Nephron progenitor cell (in vitro differentiated cells): ENCODE measurements at regions not wholly inside any gene's neighbourhood (a gene's known extent, or its start where the extent isn't known, plus 50 kb on each side); places are given as distances from the start of the nearest gene placed in this dataset.
"Not testable (repeated sequence)": the region's sequence is repeated elsewhere in the genome, so short reads cannot be mapped to it uniquely, and the experiment has no call there.

Experiments used
- DNase-seq: peaks from one replicate; pipeline ENCODE4 v3.0.0; 2021
- H3K27ac Mint-ChIP-seq: 2 replicates; pipeline ENCODE4 v1.8.0; 2021; ENCODE audit warnings: mild to moderate bottlenecking, moderate library complexity, mixed read lengths
- H3K27me3 Mint-ChIP-seq: 2 replicates; pipeline ENCODE4 v1.8.0; 2021; ENCODE audit warnings: mild to moderate bottlenecking, low read depth, mixed read lengths; ENCODE audit not compliant: poor library complexity
- H3K36me3 Mint-ChIP-seq: 2 replicates; pipeline ENCODE4 v1.8.0; 2021; ENCODE audit warnings: low read depth, mixed read lengths
- H3K4me1 Mint-ChIP-seq: 2 replicates; pipeline ENCODE4 v1.8.0; 2021; ENCODE audit warnings: mixed read lengths
- H3K4me3 Mint-ChIP-seq: 2 replicates; pipeline ENCODE4 v1.8.0; 2021; ENCODE audit warnings: mild to moderate bottlenecking, moderate library complexity, mixed read lengths
- H3K9me3 Mint-ChIP-seq: 2 replicates; pipeline ENCODE4 v1.8.0; 2021; ENCODE audit warnings: mild to moderate bottlenecking, moderate library complexity, mixed read lengths
- CTCF ChIP-seq: fragments of 200-600 bp; sonication (generic); IDR thresholded peaks from 2 replicates; pipeline ENCODE4 v1.5.0; 2021; ENCODE audit warnings: antibody characterized with exemption

GRCh38 chr1:192463661-192464060 lies 111.9 kb upstream of the RGS1 start:
- Mint-ChIP-seq H3K27me3 (peaks cover 3% of the 10 kb centered on the region), H3K36me3 (no peaks in the 10 kb centered on the region), H3K27ac (no peak overlapping the region), H3K4me1 (no peaks in the 10 kb centered on the region), H3K9me3 (no peaks in the 10 kb centered on the region), H3K4me3 (no peak overlapping the region)
- no peak for TF ChIP-seq CTCF
- no peak for DNase-seq

GRCh38 chr1:192465221-192465620 lies 110.4 kb upstream of the RGS1 start:
- not testable (repeated sequence) for H3K4me3 Mint-ChIP-seq, H3K9me3 Mint-ChIP-seq, H3K36me3 Mint-ChIP-seq, DNase-seq, H3K27ac Mint-ChIP-seq, H3K4me1 Mint-ChIP-seq, H3K27me3 Mint-ChIP-seq

- TF ChIP-seq CTCF: peak; percentile 63
- Mint-ChIP-seq H3K9me3 (no peaks in the 10 kb centered on the region), H3K27ac (no peak overlapping the region), H3K4me3 (no peak overlapping the region), H3K36me3 (no peaks in the 10 kb centered on the region), H3K4me1 (no peaks in the 10 kb centered on the region), H3K27me3 (no peaks in the 10 kb centered on the region)
- no peak for DNase-seq
Measured at GRCh38 chr1:192474080-192474683, 101.4 kb upstream of the RGS1 start.

GRCh38 chr1:192475329-192475728 lies 100.2 kb upstream of the RGS1 start:
- Mint-ChIP-seq H3K4me3 (no peak overlapping the region), H3K4me1 (no peaks in the 10 kb centered on the region), H3K27me3 (no peaks in the 10 kb centered on the region), H3K27ac (no peak overlapping the region), H3K9me3 (peaks cover 6% of the 10 kb centered on the region), H3K36me3 (no peaks in the 10 kb centered on the region)
- TF ChIP-seq CTCF: no peak
- no peak for DNase-seq

- DNase-seq: no peak
- Mint-ChIP-seq H3K36me3 (no peaks in the 10 kb centered on the region), H3K4me1 (no peaks in the 10 kb centered on the region), H3K27me3 (no peaks in the 10 kb centered on the region), H3K4me3 (no peak overlapping the region), H3K27ac (no peak overlapping the region), H3K9me3 (peaks cover 10% of the 10 kb centered on the region)
- TF ChIP-seq CTCF: no peak
Measured at GRCh38 chr1:192475970-192476369, 99.6 kb upstream of the RGS1 start.

GRCh38 chr1:192476802-192477298 lies 98.7 kb upstream of the RGS1 start:
- no peak overlapping the region for H3K4me3 Mint-ChIP-seq
- TF ChIP-seq CTCF: no peak
- H3K9me3 Mint-ChIP-seq: peaks cover 10% of the 10 kb centered on the region
- no peaks in the 10 kb centered on the region for H3K27me3 Mint-ChIP-seq
- H3K27ac Mint-ChIP-seq: no peak overlapping the region
- no peaks in the 10 kb centered on the region for H3K36me3 Mint-ChIP-seq
- no peaks in the 10 kb centered on the region for H3K4me1 Mint-ChIP-seq
- DNase-seq: no peak
